GM19324 (cell line): ENCODE measurements at regions not wholly inside any gene's neighbourhood (a gene's known extent, or its start where the extent isn't known, plus 50 kb on each side); places are given as distances from the start of the nearest gene placed in this dataset.
"Not testable (repeated sequence)": the region's sequence is repeated elsewhere in the genome, so short reads cannot be mapped to it uniquely, and the experiment has no call there.

Source experiments
- ATAC-seq: cut with Tn5 transposase; IDR thresholded peaks from one replicate; pipeline ENCODE4 v1.9.1; 2021; ENCODE audit warnings: mild to moderate bottlenecking, moderate library complexity; ENCODE audit not compliant: unreplicated experiment, low FRiP score

DNA sequence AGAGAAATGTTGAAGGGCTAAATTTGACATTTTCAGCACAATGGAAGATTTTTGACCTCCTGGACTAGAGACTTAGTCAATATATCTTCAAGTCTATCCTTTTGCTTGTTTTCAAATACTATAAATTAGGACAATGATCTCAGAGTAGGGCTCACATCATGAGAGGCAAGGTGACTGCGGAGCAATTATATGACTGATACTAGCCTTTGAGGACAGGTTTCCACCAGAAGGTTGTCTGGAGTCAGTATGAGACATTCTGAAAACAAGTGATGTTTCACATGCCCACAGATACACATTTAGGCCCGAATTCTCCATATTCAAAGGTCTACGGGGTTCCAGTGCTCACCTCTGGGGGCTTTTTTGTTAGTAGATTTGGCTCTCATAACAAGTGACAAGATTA is 142.3 kb upstream of the SAMSN1 start:
- ATAC-seq: no peak

DNA sequence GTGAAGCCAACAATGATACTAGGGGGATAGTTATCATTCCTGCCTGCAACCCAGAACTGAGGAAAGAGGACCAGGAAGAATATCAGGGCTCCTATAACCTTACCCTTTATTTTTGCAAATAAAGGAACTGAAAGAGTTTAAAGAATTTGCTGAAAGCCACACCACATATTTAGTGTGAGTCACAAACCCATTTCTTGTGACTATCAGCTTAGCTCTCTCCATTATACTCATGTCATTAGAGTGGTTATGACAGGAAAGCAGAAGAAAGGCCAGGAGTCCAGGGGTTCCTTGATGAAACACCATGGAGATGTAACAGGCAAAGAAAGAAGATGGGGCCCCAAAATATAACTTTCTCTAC is 141.1 kb upstream of the SAMSN1 start:
- peak; percentile 62 for ATAC-seq

- peak; percentile 66 for ATAC-seq
Measured at GRCh38 chr21:14686466-14687267, 140.6 kb upstream of the SAMSN1 start.

GRCh38 chr21:14685568-14685967 is 139.5 kb upstream of the SAMSN1 start:
- no peak for ATAC-seq

- ATAC-seq: no peak
Measured at GRCh38 chr21:14684071-14684470, 138.0 kb upstream of the SAMSN1 start.

DNA sequence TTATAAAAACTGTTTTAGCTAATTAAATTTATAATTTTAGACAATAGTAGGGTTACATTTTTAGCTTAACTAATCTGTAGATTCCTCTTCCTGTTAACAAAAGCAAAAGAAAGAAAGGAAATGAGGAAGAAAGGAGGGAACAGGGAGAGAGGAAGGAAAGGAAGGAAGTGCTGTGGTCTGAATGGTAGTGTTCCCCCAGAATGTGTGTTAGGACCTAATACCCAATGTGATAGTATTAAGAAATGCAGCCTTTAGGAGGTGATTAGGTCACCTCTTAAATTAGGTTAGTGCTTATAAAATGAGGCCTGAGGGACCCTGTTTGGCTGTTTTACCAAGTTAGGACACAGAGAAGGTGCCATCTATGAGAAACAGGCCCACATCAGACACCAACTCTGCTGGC is 136.9 kb upstream of the SAMSN1 start:
- ATAC-seq: no peak

DNA sequence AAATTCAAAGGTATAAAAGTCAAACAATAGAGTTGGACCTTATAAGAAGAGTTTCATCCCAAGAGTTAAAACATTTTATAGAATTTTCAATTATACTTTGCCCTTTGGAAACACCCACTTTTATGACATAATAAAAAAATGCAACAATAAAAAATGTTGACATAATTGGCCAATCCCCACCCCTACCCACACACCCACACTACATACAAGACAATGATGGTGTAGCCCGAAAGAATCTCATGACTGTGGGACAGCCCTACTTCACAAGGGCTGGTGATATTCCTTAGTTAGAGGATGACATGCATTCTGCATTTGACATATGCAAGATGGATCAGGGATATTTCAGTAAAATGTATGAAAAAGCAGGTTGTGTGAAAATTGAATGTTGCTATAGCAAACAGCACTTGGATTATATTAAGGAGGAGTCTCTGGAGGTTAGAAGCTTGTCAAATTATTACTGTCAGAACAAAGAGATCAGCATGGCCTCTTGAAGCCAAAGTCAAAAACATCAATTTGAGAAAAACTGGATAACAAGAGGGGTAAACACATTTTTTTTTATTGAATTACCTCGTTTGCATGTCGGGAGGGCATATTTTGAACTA is 133.0 kb upstream of the SAMSN1 start:
- ATAC-seq: no peak

DNA sequence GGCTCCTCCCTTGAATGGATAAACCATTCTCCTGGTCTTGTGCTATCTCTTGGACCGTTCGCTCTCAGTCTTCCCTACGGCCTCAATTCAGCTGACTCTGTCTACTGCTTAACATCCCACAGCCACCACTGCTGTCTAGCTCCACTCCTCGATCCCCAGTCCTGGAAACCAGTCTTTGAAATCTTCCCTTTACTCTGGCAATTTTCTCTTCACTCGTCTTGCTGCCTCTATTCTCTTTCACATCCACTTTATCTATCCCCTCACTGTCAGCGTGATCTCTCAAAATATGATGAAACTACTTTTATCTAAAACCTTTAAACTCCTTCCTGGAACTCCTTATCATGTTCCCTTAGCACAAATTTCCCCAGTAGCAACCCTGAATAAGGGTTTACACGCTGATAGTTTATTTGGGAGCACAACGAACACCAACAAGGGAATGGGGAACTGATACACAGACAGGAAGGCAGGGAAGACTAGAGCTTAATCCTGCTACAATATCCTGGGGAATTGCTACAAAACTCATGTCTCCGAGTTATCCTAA is 131.6 kb upstream of the SAMSN1 start:
- ATAC-seq: no peak

GRCh38 chr21:14677013-14677412 is 130.9 kb upstream of the SAMSN1 start:
- no peak for ATAC-seq

GRCh38 chr21:14675774-14676530 is 129.8 kb upstream of the SAMSN1 start:
- peak; percentile 89 for ATAC-seq

GRCh38 chr21:14673649-14674048 is 127.5 kb upstream of the SAMSN1 start:
- ATAC-seq: no peak

DNA sequence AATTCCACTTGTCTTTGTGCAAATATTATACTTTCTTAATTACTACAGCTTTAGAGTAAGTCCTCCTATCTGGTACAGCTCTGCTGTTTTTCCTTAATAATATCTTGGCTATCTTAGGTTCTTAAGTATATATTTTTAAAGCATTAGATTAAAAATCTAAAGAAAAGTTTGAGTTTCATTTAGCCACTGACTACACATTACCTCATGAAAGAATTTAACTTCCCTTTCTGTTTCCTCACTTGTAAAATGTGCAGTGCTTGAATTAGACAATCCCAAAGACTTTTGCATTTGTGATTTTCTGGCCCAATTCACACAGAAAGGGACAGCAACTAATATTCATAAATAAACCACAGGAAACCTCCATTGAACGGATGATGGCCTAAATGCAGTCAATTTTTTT is 126.4 kb upstream of the SAMSN1 start:
- no peak for ATAC-seq

DNA sequence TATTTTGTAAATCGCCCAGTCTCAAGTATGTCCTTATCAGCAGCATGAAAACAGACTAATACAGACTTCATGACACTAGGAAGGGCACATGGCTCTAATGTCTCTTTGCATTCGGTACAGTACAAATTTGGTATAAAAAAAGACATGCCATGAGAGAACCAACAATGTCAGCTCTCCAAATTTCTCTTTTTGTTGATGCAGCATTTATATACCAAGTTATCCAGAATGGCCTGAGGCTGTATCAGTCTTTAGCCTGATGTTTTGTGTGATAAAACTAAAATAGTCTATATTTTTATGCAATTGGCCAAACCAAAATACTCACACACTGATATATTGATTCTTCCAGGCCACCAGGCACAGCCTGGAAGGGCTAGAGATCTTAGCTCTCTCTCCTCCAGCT is 124.3 kb upstream of the SAMSN1 start:
- no peak for ATAC-seq

- not testable (repeated sequence) for ATAC-seq
Measured at GRCh38 chr21:14669092-14669491, 123.0 kb upstream of the SAMSN1 start.

GRCh38 chr21:14657241-14658008 is 111.3 kb upstream of the SAMSN1 start:
- ATAC-seq: no peak

DNA sequence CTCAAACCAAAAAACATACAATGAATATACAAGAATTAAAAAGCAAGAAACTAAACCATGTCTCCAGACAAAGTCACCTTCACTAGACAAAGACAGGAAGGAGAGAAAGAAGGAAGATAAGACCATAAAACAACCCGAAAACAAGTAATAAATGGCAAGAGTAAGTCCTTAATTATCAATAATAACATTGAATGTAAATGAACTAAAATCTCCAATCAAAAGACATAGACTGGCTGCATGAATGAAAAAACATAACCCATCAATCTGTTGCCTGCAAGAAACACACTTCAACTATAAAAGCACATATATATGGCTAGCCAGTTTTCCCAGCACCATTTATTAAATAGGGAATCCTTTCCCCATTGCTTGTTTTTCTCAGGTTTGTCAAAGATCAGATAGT is 100.8 kb upstream of the SAMSN1 start:
- ATAC-seq: no peak

GRCh38 chr21:14645702-14646101 is 99.6 kb upstream of the SAMSN1 start:
- ATAC-seq: no peak

GRCh38 chr21:14632359-14632758 is 86.2 kb upstream of the SAMSN1 start:
- no peak for ATAC-seq

DNA sequence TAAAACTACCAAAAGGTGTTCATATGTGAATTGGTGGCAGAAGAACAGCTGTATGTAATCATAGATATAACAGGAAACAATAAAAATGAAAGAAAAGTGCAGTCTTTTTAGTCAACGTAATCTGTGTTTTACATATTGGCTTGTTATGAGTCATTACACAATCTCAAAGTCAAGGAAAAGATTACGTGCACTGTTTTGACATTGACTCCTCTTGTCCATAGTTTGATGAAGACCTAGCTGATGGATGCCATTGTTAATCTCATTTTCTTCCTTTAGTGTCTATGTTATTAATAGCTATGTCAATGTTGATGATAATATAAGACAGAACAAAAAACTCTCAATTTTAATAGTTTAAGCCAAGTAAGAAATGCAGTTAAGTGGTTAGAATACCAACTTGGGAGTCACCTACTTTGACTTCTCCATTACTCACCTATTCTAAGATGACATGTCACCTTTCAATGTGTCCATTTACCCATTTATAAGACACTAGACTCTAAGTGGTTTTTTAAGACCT is 84.5 kb upstream of the SAMSN1 start:
- peak; percentile 38 for ATAC-seq

DNA sequence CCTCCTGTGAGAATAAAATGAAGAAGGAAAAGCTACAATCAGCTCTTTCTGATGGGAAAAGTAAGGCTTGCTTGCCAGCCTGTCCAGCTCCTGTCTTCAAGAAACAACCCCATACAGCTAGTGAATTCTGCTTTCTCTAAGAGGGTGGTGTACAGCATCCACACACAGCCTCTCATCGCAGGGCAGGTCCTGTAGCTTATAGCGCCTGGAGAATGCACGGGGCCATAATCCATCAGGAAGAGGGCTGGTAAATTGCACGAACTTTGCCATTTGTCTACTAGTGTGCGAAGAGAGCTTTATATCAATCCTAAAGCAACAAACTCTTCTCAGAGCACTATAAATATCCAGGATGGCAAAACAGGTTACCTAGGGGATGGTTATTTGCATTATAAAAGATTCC is 83.3 kb upstream of the SAMSN1 start:
- no peak for ATAC-seq
